GM21528 (cell line): ENCODE measurements at regions not wholly inside any gene's neighbourhood (a gene's known extent, or its start where the extent isn't known, plus 50 kb on each side); places are given as distances from the start of the nearest gene placed in this dataset.
"Not testable (repeated sequence)": the region's sequence is repeated elsewhere in the genome, so short reads cannot be mapped to it uniquely, and the experiment has no call there.

Experiments used
- ATAC-seq: cut with Tn5 transposase; IDR thresholded peaks from one replicate; pipeline ENCODE4 v1.9.1; 2021; ENCODE audit warnings: mild to moderate bottlenecking, moderate library complexity; ENCODE audit not compliant: unreplicated experiment, low FRiP score

- ATAC-seq = peak; percentile 62
These were observed 171.4 kb upstream of the ZNF337 start for GRCh38 chr20:25867776-25868649.

GRCh38 chr20:25867015-25867775, 170.5 kb upstream of the ZNF337 start:
- ATAC-seq = not testable (repeated sequence)

DNA sequence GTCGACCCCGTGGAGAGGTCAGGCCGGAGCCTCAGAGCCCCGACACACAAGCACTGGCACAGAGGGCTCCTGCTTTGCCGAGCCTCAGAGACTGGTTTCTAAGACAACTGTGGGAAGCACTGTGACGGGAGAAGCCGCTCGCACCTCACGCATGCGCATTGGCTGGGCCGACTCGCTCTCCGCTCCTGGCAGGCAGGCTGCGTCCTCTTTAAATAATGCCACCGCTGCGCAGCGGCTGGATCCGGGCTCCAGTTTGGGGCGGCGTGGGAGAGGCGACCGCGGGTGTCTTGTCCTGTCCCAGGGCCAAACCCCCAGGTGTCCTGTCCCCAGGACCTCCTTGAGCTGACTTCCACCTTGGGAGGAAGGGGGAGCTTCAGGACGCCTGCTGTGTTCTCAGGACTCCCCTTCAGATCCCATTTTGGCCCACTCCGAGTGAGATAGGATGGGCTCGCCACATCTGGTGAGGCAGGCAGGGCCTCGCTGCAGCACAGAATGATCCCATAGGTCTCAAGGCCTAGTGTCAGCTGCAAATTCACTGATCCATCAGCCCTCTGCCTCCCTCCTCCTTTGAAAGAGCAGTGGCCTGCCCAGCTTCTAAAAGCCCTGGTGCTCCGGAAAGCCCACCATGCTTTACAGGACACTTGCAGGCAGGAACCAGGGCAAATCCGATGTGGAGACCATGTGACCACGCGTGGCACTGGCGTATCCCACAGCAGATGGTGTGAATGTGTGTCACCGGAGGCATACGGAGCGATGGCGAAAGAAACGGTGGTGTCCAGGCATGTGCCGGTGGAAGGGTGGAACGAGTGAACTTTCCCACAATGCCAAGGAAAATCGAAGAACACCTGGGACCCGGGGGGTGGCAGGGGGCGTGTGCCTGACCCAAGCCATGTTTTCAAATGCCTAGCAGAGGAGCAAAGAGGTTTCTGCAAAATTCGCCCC, 169.3 kb upstream of the ZNF337 start:
- no peak for ATAC-seq

- ATAC-seq = not testable (repeated sequence)
These were observed 168.5 kb upstream of the ZNF337 start for GRCh38 chr20:25864963-25865714.

GRCh38 chr20:25864326-25864962, 167.8 kb upstream of the ZNF337 start:
- ATAC-seq = no peak

- no peak for ATAC-seq
These were observed 167.1 kb upstream of the ZNF337 start for GRCh38 chr20:25863536-25864325.

DNA sequence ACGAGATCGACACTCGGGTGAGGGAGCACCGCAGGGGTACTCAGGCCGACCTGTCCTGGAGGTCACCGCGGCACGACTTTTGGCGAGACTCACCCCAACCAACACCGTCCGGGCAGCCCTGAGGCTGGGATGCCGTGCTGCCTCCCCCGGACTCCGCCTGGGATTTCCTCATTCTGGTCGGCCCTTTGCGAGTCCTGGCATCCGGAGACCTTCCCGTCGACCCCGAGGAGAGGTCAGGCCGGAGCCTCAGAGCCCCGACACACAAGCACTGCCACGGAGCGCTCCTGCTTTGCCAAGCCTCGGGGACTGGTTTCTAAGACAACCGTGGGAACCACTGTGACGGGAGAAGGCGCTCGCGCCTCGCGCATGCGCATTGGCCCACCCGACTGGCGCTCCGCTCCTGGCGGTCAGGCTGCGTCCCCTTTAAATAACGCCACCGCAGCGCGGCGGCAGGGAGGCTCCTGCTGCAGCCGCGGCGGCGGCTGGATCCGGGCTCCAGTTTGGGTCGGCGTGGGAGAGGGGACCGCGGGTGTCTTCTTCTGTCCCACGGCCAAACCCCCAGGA, 166.4 kb upstream of the ZNF337 start:
- not testable (repeated sequence) for ATAC-seq

- no peak for ATAC-seq
These were observed 164.0 kb upstream of the ZNF337 start for GRCh38 chr20:25860531-25861150.

DNA sequence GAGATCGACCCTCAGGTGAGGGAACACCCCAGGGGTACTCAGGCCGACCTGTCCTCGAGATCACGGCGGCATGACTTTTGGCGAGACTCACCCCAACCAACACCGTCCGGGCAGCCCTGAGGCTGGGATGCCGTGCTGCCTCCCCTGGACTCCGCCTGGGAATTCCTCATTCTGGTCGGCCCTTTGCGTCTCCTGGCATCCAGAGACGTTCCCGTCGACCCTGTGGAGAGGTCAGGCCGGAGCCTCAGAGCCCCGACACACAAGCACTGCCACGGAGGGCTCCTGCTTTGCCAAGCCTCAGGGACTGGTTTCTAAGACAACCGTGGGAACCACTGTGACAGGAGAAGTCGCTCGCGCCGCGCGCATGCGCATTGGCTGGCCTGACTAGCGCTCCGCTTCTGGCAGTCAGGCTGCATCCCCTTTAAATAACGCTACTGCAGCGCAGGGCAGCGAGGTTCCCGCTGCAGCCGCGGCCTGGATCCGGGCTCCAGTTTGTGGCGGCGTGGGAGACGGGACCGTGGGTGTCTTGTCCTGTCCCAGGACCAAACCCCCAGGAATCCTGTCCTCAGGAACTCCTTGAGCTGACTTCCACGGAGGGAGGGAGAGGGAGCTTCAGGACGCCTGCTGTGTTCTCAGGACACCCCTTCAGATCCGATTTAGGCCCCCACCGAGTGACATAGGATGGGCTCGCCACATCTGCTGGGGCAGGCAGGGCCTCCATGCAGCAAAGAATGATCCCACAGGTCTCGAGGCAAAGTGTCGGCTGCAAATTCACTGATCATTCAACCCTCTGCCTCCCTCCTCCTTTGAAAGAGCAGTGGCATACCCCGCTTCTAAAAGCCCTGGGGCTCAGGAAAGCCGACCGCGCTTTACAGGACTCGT, 163.2 kb upstream of the ZNF337 start:
- ATAC-seq = peak; percentile 45

DNA sequence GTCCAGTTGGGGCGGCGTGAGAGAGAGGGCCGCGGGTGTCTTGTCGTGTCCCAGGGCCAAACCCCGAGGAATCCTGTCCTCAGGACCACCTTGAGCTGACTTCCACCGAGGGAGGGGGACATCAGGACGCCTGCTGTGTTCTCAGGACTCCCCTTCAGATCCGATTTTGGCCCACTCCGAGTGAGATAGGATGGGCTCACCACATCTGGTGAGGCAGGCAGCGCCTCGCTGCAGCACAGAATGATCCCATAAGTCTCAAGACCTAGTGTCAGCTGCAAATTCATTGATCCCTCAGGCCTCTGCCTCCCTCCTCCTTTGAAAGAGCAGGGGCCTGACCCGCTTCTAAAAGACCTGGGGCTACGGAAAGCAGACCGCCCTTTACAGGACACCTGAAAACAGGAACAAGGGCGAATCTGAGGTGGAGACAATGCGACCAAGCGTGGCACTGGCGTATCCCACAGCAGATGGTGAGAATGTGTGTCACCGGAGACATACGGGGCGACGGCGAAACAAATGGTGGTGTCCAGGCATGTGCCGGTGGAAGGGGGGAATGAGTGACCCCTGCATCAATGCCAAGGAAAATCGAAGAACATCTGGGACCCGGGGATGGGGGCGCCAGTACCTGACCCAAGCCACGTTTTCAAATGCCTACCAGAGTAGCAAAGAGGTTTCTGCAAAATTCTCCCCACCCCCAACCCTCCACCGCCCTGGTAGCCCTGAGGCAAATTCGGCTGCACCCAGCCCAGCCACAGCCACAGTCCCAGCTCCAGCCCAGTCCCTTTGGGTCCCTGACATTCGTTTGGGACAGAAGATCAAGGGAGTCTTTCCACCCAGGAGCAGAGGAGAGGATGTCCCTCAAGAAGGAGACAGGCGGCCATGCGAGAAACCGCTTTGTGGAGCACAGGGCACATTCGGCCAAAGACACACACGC, 162.1 kb upstream of the ZNF337 start:
- no peak for ATAC-seq

DNA sequence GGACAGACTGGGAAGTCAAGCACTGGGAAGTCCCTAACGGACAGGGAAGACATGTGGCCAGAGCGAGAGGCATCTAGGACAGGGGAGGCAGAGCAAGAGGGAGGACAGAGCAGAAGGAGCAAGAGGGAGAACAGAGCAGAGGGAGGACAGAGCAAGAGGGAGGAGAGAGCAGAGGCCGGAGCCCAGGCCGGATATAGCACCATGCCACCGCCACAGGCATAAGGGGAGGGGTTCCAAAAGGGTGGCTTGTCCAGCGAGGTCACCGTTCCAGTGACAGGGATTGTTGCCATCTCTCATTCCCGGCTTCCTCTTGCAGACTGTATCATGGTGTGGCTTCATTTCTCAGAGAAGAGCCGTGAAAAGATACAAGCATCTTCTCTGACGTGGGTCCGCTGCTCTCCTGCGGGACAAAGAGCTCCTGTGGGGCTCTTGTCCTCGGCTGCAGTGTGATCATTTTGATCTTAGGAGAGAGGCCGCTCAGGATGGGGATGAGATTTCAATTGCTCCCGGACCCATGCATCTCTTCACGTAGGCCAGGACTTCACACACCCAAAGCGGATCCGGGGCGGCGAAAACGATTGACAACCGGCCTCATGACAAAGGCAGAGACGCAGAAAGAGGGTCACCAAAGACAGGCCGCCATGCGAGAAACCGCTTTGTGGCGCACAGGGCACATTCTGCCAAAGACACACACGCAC, 160.6 kb upstream of the ZNF337 start:
- ATAC-seq = not testable (repeated sequence)

- ATAC-seq = no peak
These were observed 159.7 kb upstream of the ZNF337 start for GRCh38 chr20:25856256-25856884.

GRCh38 chr20:25855451-25856156, 159.0 kb upstream of the ZNF337 start:
- ATAC-seq = not testable (repeated sequence)

- not testable (repeated sequence) for ATAC-seq
These were observed 158.0 kb upstream of the ZNF337 start for GRCh38 chr20:25854666-25855065.
